ENCODE measurements at regions not wholly inside any gene's neighbourhood (a gene's known extent, or its start where the extent isn't known, plus 50 kb on each side); places are given as distances from the start of the nearest gene placed in this dataset.
A peak's percentile ranks its signal among the peaks of the same experiment; 100 is the strongest.

DNA sequence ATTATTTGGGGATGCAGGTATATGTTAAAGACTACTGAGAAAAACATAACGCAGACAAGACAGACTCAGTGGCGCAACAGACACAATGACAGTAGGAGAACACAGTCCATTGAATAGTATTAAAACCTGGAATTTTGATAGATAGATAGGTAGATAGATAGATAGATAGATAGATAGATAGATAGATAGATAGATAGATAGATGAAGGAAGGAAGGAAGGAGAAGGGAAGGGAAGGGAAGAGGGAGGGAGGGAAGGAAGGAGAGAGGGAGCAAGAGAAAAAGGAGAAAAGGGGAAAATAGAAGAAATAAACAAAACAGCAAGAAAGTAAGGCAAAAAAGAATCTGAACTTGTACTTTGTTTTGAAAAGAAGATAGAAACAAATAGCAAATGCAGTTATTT lies 404.5 kb downstream of the FOXO1 start:
- peaks cover 9% of the 10 kb centered on the region for H3K9me3 Mint-ChIP-seq
- POLR2A ChIA-PET, result no interaction called here
- no peaks in the 10 kb centered on the region for H3K4me1 Mint-ChIP-seq
- no peaks in the 10 kb centered on the region for H3K27me3 Mint-ChIP-seq
- no peak overlapping the region for H3K4me3 Mint-ChIP-seq
- no peak for DNase-seq
- no peaks in the 10 kb centered on the region for H3K36me3 Mint-ChIP-seq (ENCODE audit: low read depth)
- CTCF ChIA-PET, result no interaction called here
- no peak overlapping the region for H3K27ac Mint-ChIP-seq

GRCh38 chr13:40269086-40269485 lies 397.4 kb downstream of the FOXO1 start:
- CTCF ChIA-PET, result interaction anchor here (1.4 kb wide), 1 partner anchor 11 kb away, joined by 3 read pairs; no protein-coding TSS in a partner anchor

DNA sequence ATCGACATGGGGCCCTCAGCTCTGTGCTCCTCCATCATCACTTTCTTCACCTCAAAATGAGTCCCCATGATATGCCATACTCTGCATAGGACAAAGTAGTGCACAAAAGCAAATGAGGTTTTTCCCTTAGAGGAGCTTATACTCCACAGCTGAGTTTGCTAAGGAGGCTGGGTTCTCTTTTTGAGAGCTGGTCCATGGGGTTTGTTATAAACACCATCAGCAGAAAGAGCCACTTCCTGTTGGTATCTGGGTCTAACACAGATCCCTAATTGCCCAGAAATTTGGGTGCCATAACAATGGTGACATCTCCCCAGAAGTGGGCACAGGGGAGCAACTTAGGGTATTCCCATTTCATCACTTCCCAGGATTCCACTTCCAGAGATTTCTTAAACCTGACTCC lies 395.7 kb downstream of the FOXO1 start:
- peaks cover 3% of the 10 kb centered on the region for H3K9me3 Mint-ChIP-seq
- peaks cover 3% of the 10 kb centered on the region for H3K27me3 Mint-ChIP-seq
- peaks cover 20% of the 10 kb centered on the region for H3K4me1 Mint-ChIP-seq
- no peak overlapping the region for H3K4me3 Mint-ChIP-seq
- POLR2A ChIA-PET, result no interaction called here
- no peaks in the 10 kb centered on the region for H3K36me3 Mint-ChIP-seq (ENCODE audit: low read depth)
- H3K27ac Mint-ChIP-seq, result no peak overlapping the region
- no peak for DNase-seq
- CTCF ChIA-PET, result interaction anchor here (0.7 kb wide), 1 partner anchor 268 kb away, joined by 3 read pairs; no protein-coding TSS in a partner anchor

More at GRCh38 chr13:40269086-40269485, 397.4 kb downstream of the FOXO1 start:
- Mint-ChIP-seq H3K27me3 (peaks cover 3% of the 10 kb centered on the region), H3K27ac (no peak overlapping the region), H3K4me1 (peaks cover 20% of the 10 kb centered on the region), H3K4me3 (no peak overlapping the region), H3K9me3 (peaks cover 3% of the 10 kb centered on the region), H3K36me3 (ENCODE audit: low read depth) (no peaks in the 10 kb centered on the region)
- POLR2A ChIA-PET, result no interaction called here
- DNase-seq, result no peak

GRCh38 chr13:40271271-40271885 lies 395.1 kb downstream of the FOXO1 start:
- H3K27me3 Mint-ChIP-seq, result peaks cover 3% of the 10 kb centered on the region
- CTCF ChIA-PET, result no interaction called here
- POLR2A ChIA-PET, result no interaction called here
- H3K9me3 Mint-ChIP-seq, result peaks cover 3% of the 10 kb centered on the region
- H3K4me1 Mint-ChIP-seq, result peaks cover 20% of the 10 kb centered on the region
- no peak for DNase-seq
- no peak overlapping the region for H3K4me3 Mint-ChIP-seq
- no peak overlapping the region for H3K27ac Mint-ChIP-seq
- no peaks in the 10 kb centered on the region for H3K36me3 Mint-ChIP-seq (ENCODE audit: low read depth)

DNA sequence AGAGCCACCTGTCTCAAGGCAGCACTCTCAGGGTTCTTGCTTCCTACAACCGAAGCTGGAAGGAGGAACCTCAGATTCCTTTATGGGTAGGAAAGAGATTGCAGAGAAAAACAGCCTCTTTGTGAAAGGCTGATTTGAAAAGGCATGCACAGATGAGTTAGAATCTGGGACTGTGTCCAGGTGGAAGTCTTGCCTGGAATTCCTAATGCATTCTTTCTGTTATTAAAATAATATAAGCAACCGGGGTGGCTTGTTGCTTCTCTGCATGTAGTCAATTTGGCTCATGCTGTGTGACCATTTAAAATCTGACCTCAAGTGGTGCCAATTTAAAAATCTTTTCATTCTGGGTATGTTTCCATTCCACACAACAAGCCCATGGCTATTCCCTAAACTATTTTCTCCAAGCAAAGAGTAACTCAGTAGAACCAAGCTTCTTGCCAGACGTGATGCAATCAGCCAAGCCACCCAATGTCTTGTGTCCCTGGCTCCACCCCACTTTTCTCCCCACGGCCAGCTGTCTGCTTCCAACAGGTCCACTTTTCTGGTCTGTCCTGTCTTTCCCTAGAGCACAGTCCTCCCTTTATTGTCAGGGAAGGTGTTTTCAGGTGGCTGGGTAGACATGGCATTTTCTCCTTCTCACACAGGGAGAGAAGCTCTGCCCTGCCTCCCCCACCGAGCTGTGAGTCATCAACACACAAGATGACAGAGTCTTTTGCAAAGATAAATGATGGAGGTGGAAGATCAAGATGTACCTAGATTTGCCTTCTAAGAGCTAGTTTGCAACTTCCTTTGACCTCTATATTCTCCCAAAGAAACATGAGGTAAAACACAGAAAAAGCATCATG lies 394.3 kb downstream of the FOXO1 start:
- no peak overlapping the region for H3K4me3 Mint-ChIP-seq
- no peak for DNase-seq

DNA sequence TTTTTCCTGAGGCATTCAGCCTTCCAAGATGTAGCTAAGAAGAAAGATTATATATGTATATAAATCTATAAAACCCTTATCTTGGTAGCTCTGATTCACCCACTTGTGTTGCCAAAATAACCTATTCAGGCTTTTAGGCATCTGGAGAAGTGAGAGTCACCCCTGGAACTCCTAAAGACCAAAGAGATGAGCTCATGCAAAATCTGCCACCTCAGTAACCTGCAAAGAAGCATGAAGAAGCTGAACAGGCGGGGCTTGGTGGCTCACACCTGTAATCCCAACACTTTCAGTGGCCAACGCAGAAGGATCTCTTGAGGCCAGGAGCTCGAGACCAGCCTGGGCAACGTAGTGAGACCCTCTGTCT lies 393.7 kb downstream of the FOXO1 start:
- POLR2A ChIA-PET, result interaction anchor here (0.8 kb wide), 1 partner anchor 12 kb away, joined by 3 read pairs; no protein-coding TSS in a partner anchor
- Mint-ChIP-seq H3K36me3 (ENCODE audit: low read depth) (no peaks in the 10 kb centered on the region), H3K27me3 (peaks cover under 1% of the 10 kb centered on the region), H3K4me3 (no peak overlapping the region), H3K27ac (no peak overlapping the region), H3K4me1 (peaks cover 20% of the 10 kb centered on the region), H3K9me3 (peaks cover under 1% of the 10 kb centered on the region)
- no peak for DNase-seq
- CTCF ChIA-PET, result interaction anchor here (0.9 to 1.4 kb wide), 7 partner anchors 10 to 186 kb away, joined by 3 to 5 read pairs (median 4); no protein-coding TSS in a partner anchor

More for the DNA sequence above, 394.3 kb downstream of the FOXO1 start:
- Mint-ChIP-seq H3K9me3 (peaks cover 3% of the 10 kb centered on the region), H3K27me3 (peaks cover 3% of the 10 kb centered on the region), H3K27ac (no peak overlapping the region), H3K4me1 (peaks cover 20% of the 10 kb centered on the region), H3K36me3 (ENCODE audit: low read depth) (no peaks in the 10 kb centered on the region)
- ChIA-PET CTCF (interaction anchor here (0.9 to 1.4 kb wide), 7 partner anchors 9 to 187 kb away, joined by 3 to 5 read pairs (median 4); no protein-coding TSS in a partner anchor), POLR2A (interaction anchor here (0.8 kb wide), 1 partner anchor 13 kb away, joined by 3 read pairs; no protein-coding TSS in a partner anchor)

DNA sequence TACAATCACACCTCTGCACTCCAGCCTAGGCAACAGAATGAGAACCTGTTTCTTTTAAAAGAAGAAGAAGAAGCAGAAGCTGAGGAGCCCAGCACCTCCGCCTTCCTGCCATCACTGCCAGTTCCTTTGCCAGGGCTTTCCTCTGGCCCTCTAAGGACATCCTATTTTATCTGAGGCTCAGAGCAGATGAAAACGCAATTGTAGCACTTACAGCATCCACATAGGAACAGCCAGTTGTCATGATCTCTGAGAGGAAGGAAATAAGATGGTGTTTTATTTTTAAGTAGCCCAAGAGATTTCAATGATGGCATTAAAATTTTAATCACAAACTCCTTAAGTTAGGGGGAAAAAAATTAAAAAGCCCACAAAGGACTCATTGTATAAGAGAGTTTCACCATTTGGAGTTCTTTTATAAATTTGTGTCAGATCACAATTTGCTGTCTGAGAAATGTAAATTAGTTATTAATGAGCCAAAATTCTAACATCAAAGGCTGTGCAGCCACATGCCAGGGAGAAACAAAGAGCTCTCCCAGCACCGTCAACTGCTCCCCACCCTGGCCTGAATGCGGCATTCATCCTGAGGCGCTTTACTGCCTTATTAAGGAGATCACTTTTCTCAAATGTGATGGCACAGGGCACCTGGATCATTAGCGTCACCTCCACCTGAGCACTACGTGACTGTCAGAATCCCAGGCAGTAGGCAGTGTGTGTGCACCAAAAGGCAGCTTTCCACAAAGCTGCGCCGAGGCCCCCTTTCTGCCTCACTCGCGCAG lies 393.0 kb downstream of the FOXO1 start:
- H3K4me1 Mint-ChIP-seq, result peaks cover 20% of the 10 kb centered on the region
- no peak overlapping the region for H3K27ac Mint-ChIP-seq
- DNase-seq, result no peak
- no peaks in the 10 kb centered on the region for H3K27me3 Mint-ChIP-seq
- ChIA-PET CTCF (interaction anchor here (0.9 to 1.4 kb wide), 6 partner anchors 10 to 185 kb away, joined by 3 to 5 read pairs (median 4); no protein-coding TSS in a partner anchor), POLR2A (no interaction called here)
- H3K36me3 Mint-ChIP-seq (ENCODE audit: low read depth), result no peaks in the 10 kb centered on the region
- no peak overlapping the region for H3K4me3 Mint-ChIP-seq
- H3K9me3 Mint-ChIP-seq, result no peaks in the 10 kb centered on the region

- Mint-ChIP-seq H3K4me3 (no peak overlapping the region), H3K27ac (no peak overlapping the region)
- CTCF ChIA-PET, result no interaction called here
These were observed 392.3 kb downstream of the FOXO1 start for GRCh38 chr13:40274103-40274502.

DNA sequence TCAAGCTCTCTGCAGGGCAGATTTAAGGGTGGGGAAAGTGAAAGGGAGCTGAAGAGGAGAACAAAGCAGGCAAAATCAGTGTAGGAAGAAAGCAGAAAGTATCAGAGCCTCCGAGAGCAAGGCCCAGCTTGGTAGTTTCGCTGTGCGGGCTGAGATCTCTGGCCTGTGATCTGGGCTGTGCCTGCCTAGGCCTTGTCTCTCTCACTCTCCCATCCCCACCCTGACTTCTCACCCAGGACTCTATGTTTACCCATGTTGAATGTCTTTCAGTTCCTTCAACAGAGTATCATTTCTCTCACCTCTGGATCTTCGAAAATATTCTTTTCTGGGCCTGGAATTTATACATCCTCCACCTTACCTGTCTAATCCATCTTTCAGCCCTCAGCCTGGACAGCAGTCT lies 391.3 kb downstream of the FOXO1 start:
- no peaks in the 10 kb centered on the region for H3K27me3 Mint-ChIP-seq
- H3K4me1 Mint-ChIP-seq, result peaks cover 20% of the 10 kb centered on the region
- CTCF ChIA-PET, result no interaction called here
- peak overlapping the region; percentile 31 for H3K27ac Mint-ChIP-seq
- POLR2A ChIA-PET, result no interaction called here
- no peaks in the 10 kb centered on the region for H3K9me3 Mint-ChIP-seq
- no peak for DNase-seq
- H3K36me3 Mint-ChIP-seq (ENCODE audit: low read depth), result no peaks in the 10 kb centered on the region
- H3K4me3 Mint-ChIP-seq, result no peak overlapping the region

More at GRCh38 chr13:40274103-40274502, 392.3 kb downstream of the FOXO1 start:
- H3K27me3 Mint-ChIP-seq, result no peaks in the 10 kb centered on the region
- H3K9me3 Mint-ChIP-seq, result no peaks in the 10 kb centered on the region
- POLR2A ChIA-PET, result no interaction called here
- peaks cover 20% of the 10 kb centered on the region for H3K4me1 Mint-ChIP-seq
- DNase-seq, result no peak
- no peaks in the 10 kb centered on the region for H3K36me3 Mint-ChIP-seq (ENCODE audit: low read depth)

DNA sequence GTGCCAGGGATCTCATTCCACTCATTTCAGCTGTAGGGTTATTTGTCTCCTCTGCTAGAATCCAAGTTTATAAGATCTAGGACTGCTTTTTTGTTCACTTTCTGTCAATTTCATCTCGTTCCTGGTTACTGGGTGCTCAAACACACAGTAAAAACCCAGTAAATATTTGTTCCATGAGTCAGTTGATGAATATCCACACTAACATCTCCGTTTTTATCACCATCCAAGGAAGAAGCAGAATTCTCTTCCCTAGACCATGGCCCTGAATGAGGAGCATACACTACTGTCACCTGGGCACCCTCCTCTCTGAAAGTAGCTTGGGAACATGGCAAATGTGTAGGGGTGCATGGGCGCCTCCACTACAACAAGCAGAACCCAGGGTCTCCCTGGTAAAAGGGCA lies 390.8 kb downstream of the FOXO1 start:
- Mint-ChIP-seq H3K27ac (no peak overlapping the region), H3K36me3 (ENCODE audit: low read depth) (no peaks in the 10 kb centered on the region), H3K4me1 (peaks cover 16% of the 10 kb centered on the region), H3K27me3 (no peaks in the 10 kb centered on the region), H3K4me3 (no peak overlapping the region), H3K9me3 (no peaks in the 10 kb centered on the region)
- ChIA-PET CTCF (no interaction called here), POLR2A (no interaction called here)
- DNase-seq, result no peak

DNA sequence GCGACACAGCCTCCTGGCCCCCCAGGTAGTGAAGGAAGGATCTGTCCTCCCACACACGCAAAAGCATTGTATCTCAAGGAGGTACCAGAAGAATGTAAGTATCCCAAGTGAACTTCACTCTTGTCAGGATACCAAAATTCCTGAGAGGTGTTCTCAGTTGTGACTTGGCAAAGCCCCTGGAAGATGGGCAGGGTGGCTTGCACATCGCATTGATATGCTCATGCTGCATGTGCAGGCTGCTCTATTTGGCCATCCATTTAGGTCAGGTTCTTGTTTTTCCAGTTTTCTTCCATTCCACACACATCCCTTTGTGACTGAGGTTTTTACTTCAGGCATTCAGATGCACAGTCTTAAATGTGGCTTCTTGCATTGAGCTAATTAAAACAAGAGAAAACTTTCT lies 382.8 kb downstream of the FOXO1 start:
- CTCF ChIA-PET, result no interaction called here
- no peak overlapping the region for H3K27ac Mint-ChIP-seq
- POLR2A ChIA-PET, result no interaction called here
- no peak overlapping the region for H3K4me3 Mint-ChIP-seq
- no peaks in the 10 kb centered on the region for H3K4me1 Mint-ChIP-seq
- no peaks in the 10 kb centered on the region for H3K9me3 Mint-ChIP-seq
- H3K36me3 Mint-ChIP-seq (ENCODE audit: low read depth), result no peaks in the 10 kb centered on the region
- no peak for DNase-seq
- H3K27me3 Mint-ChIP-seq, result no peaks in the 10 kb centered on the region

GRCh38 chr13:40285634-40286033 lies 380.8 kb downstream of the FOXO1 start:
- DNase-seq, result no peak
- no peaks in the 10 kb centered on the region for H3K36me3 Mint-ChIP-seq (ENCODE audit: low read depth)
- ChIA-PET POLR2A (no interaction called here), CTCF (interaction anchor here (0.8 kb wide), 1 partner anchor 383 kb away, joined by 3 read pairs; no protein-coding TSS in a partner anchor)
- H3K4me3 Mint-ChIP-seq, result no peak overlapping the region
- no peak overlapping the region for H3K27ac Mint-ChIP-seq
- no peaks in the 10 kb centered on the region for H3K27me3 Mint-ChIP-seq
- H3K4me1 Mint-ChIP-seq, result no peaks in the 10 kb centered on the region
- peaks cover 4% of the 10 kb centered on the region for H3K9me3 Mint-ChIP-seq
